Putamen (tissue), 1 donor: ENCODE measurements at regions not wholly inside any gene's neighbourhood (a gene's known extent, or its start where the extent isn't known, plus 50 kb on each side); places are given as distances from the start of the nearest gene placed in this dataset.
"Not testable (repeated sequence)": the region's sequence is repeated elsewhere in the genome, so short reads cannot be mapped to it uniquely, and the experiment has no call there.

Source experiments
- DNase-seq: peaks from one replicate; pipeline ENCODE4 v3.0.0-alpha.2; 2016; ENCODE audit warnings: low spot score

GRCh38 chr6:9103876-9104521, 668.7 kb upstream of the SLC35B3 start:
- no peak for DNase-seq

GRCh38 chr6:9101920-9102319, 666.6 kb upstream of the SLC35B3 start:
- no peak for DNase-seq

- no peak for DNase-seq
Measured at GRCh38 chr6:9100869-9101580, 665.7 kb upstream of the SLC35B3 start.

- DNase-seq: no peak
Measured at GRCh38 chr6:9095729-9096128, 660.4 kb upstream of the SLC35B3 start.

- no peak for DNase-seq
Measured at GRCh38 chr6:9095137-9095536, 659.8 kb upstream of the SLC35B3 start.

GRCh38 chr6:9089724-9090123, 654.4 kb upstream of the SLC35B3 start:
- no peak for DNase-seq

- DNase-seq: no peak
Measured at GRCh38 chr6:9087470-9087869, 652.1 kb upstream of the SLC35B3 start.

GRCh38 chr6:9086331-9086730, 651.0 kb upstream of the SLC35B3 start:
- no peak for DNase-seq

GRCh38 chr6:9085709-9086070, 650.3 kb upstream of the SLC35B3 start:
- no peak for DNase-seq

GRCh38 chr6:9085054-9085708, 649.8 kb upstream of the SLC35B3 start:
- DNase-seq: no peak

GRCh38 chr6:9083108-9083507, 647.8 kb upstream of the SLC35B3 start:
- DNase-seq: no peak

- no peak for DNase-seq
Measured at GRCh38 chr6:9066726-9067125, 631.4 kb upstream of the SLC35B3 start.

- no peak for DNase-seq
Measured at GRCh38 chr6:9064156-9064555, 628.8 kb upstream of the SLC35B3 start.

GRCh38 chr6:9062596-9062995, 627.3 kb upstream of the SLC35B3 start:
- DNase-seq: no peak

GRCh38 chr6:9057937-9058336, 622.6 kb upstream of the SLC35B3 start:
- DNase-seq: no peak

- no peak for DNase-seq
Measured at GRCh38 chr6:9056556-9056955, 621.2 kb upstream of the SLC35B3 start.

GRCh38 chr6:9044426-9044825, 609.1 kb upstream of the SLC35B3 start:
- DNase-seq: no peak

- no peak for DNase-seq
Measured at GRCh38 chr6:9040718-9041117, 605.4 kb upstream of the SLC35B3 start.

GRCh38 chr6:9039258-9039657, 603.9 kb upstream of the SLC35B3 start:
- no peak for DNase-seq

GRCh38 chr6:9028086-9028485, 592.7 kb upstream of the SLC35B3 start:
- DNase-seq: no peak

GRCh38 chr6:9025796-9026394, 590.5 kb upstream of the SLC35B3 start:
- DNase-seq: no peak

- DNase-seq: no peak
Measured at GRCh38 chr6:9025228-9025627, 589.9 kb upstream of the SLC35B3 start.

GRCh38 chr6:9024246-9024645, 588.9 kb upstream of the SLC35B3 start:
- not testable (repeated sequence) for DNase-seq
